NCI-H2227 (cell line): ENCODE measurements at regions not wholly inside any gene's neighbourhood (a gene's known extent, or its start where the extent isn't known, plus 50 kb on each side); places are given as distances from the start of the nearest gene placed in this dataset.
"Not testable (repeated sequence)": the region's sequence is repeated elsewhere in the genome, so short reads cannot be mapped to it uniquely, and the experiment has no call there.

ENCODE experiments used
- DNase-seq: peaks from one replicate; lab custom pipeline; 2025; ENCODE audit not compliant: unreplicated experiment; lab: John Stamatoyannopoulos, UW

- no peak for DNase-seq
Observed at GRCh38 chr4:125573786-125574185, 259.0 kb downstream of the FAT4 start.

GRCh38 chr4:125582302-125582701, 267.5 kb downstream of the FAT4 start:
- DNase-seq = no peak

GRCh38 chr4:125590158-125590557, 275.4 kb downstream of the FAT4 start:
- DNase-seq = no peak

- DNase-seq = no peak
Observed at GRCh38 chr4:125591290-125591689, 276.5 kb downstream of the FAT4 start.

- DNase-seq = no peak
Observed at GRCh38 chr4:125594056-125594602, 279.4 kb downstream of the FAT4 start.

- not testable (repeated sequence) for DNase-seq
Observed at GRCh38 chr4:125605926-125606325, 291.2 kb downstream of the FAT4 start.

GRCh38 chr4:125620066-125620860, 305.5 kb downstream of the FAT4 start:
- DNase-seq = no peak

- DNase-seq = no peak
Observed at GRCh38 chr4:125624951-125625350, 310.2 kb downstream of the FAT4 start.

GRCh38 chr4:125626946-125627345, 312.2 kb downstream of the FAT4 start:
- DNase-seq = no peak

- peak; percentile 25 for DNase-seq
Observed at GRCh38 chr4:125639182-125639621, 324.4 kb downstream of the FAT4 start.

GRCh38 chr4:125641611-125642010, 326.9 kb downstream of the FAT4 start:
- no peak for DNase-seq

- DNase-seq = no peak
Observed at GRCh38 chr4:125642645-125643044, 327.9 kb downstream of the FAT4 start.

GRCh38 chr4:125649452-125649851, 334.7 kb downstream of the FAT4 start:
- DNase-seq = no peak

- no peak for DNase-seq
Observed at GRCh38 chr4:125650557-125650956, 335.8 kb downstream of the FAT4 start.

GRCh38 chr4:125651707-125652357, 337.1 kb downstream of the FAT4 start:
- DNase-seq = not testable (repeated sequence)

GRCh38 chr4:125658773-125659172, 344.0 kb downstream of the FAT4 start:
- no peak for DNase-seq

- no peak for DNase-seq
Observed at GRCh38 chr4:125663896-125664767, 349.4 kb downstream of the FAT4 start.

- DNase-seq = no peak
Observed at GRCh38 chr4:125666635-125667034, 351.9 kb downstream of the FAT4 start.

- DNase-seq = no peak
Observed at GRCh38 chr4:125676156-125676555, 361.4 kb downstream of the FAT4 start.

GRCh38 chr4:125676583-125676982, 361.8 kb downstream of the FAT4 start:
- no peak for DNase-seq

- no peak for DNase-seq
Observed at GRCh38 chr4:125677665-125678307, 363.0 kb downstream of the FAT4 start.
